Subcutaneous abdominal adipose tissue (tissue), 5 donors: ENCODE measurements at regions not wholly inside any gene's neighbourhood (a gene's known extent, or its start where the extent isn't known, plus 50 kb on each side); places are given as distances from the start of the nearest gene placed in this dataset.

Source experiments
- H3K27ac ChIP-seq: one replicate; pipeline ENCODE4 v1.7.0; 2013; ENCODE audit warnings: low read depth, mild to moderate bottlenecking, inconsistent platforms, low read length, moderate library complexity
- H3K27me3 ChIP-seq, 5 donors: one replicate each; pipeline ENCODE4 v1.7.0; 2013; ENCODE audit warnings: low read length in 5 of 5, inconsistent platforms in 1 of 5; ENCODE audit not compliant: control insufficient read depth in 5 of 5, insufficient read depth in 4 of 5
- H3K36me3 ChIP-seq, 5 donors: one replicate each; pipeline ENCODE4 v1.7.0; 2013; ENCODE audit warnings: low read length in 5 of 5; ENCODE audit not compliant: control insufficient read depth in 5 of 5, insufficient read depth in 5 of 5
- H3K4me1 ChIP-seq, 5 donors: one replicate each; pipeline ENCODE4 v1.7.0; 2013; ENCODE audit warnings: low read length in 5 of 5, mild to moderate bottlenecking in 3 of 5, moderate library complexity in 1 of 5; ENCODE audit not compliant: control insufficient read depth in 5 of 5, insufficient read depth in 5 of 5
- H3K4me3 ChIP-seq, 5 donors: one replicate each; pipeline ENCODE4 v1.7.0; 2013; ENCODE audit warnings: low read length in 5 of 5, low read depth in 1 of 5
- H3K9ac ChIP-seq, 5 donors: one replicate each; pipeline ENCODE4 v1.7.0; 2013; ENCODE audit warnings: low read length in 5 of 5, mild to moderate bottlenecking in 4 of 5, moderate library complexity in 3 of 5
- H3K9me3 ChIP-seq, 5 donors: one replicate each; pipeline ENCODE4 v1.7.0; 2013; ENCODE audit warnings: low read length in 5 of 5; ENCODE audit not compliant: control insufficient read depth in 5 of 5
- donor health status: healthy.
- donor health status: healthy.
- donor health status: healthy.
- donor health status: healthy.
- donor health status: healthy.

DNA sequence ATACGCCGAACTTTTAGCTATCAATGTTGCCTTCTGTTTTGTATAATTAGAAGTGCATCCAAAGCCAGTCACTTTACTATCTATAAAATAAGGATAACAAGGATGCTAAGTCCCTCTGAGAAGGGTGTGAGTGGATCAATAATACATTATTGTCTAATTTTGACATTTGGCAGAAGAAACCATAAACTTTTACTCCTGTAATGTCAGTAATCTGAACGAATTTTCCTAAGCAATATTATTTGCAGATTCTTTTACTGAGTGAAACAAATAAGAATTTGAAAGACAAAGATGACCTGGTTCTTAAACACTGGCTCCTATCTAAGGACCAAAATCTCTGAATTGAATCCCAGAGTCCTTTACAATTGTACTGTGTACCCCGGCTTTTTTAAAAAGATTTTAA is 126.6 kb upstream of the TMEM161B start:
- Histone ChIP-seq H3K27ac (no peak overlapping the region), H3K4me3 (no peak overlapping the region), H3K36me3 (no peaks in the 10 kb centered on the region), H3K9ac (no peak overlapping the region), H3K4me1 (peaks cover 0 to 7% (median 0%) of the 10 kb centered on the region in 5 donors), H3K27me3 (no peaks in the 10 kb centered on the region), H3K9me3 (no peaks in the 10 kb centered on the region)

DNA sequence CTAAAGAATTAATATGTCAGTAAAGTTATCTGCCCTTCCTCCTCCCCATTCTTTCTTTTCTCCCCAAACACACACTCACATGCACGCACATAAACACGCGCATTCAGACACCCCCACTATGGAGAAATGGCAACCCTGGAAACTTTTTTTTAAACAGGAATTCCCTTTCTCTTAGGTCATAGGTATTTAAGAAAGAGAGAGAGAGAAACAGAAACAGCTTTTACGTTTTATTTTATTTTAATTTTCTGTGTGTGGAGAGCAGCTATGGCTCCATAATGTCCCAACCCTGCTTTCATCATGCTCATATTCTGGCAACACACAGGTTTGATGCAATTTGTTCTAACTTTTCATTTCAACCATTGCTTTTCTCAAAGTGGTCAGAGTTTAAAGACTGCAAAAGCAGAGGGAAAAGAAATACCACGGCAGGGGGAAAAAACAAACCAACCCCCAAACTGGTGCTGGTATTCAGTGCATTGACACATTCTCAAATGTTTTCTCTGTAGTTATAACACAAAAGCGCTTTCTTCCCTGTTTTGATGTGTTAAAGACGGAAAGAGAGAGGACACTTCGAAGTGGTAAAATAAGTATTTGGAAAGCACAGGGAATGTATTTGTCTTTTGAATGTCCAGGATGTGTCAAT is 126.0 kb upstream of the TMEM161B start:
- Histone ChIP-seq H3K9me3 (no peaks in the 10 kb centered on the region), H3K9ac (no peak overlapping the region), H3K4me3 (no peak overlapping the region), H3K27ac (no peak overlapping the region), H3K4me1 (peaks cover 0 to 7% (median 5%) of the 10 kb centered on the region in 5 donors), H3K27me3 (no peaks in the 10 kb centered on the region), H3K36me3 (no peaks in the 10 kb centered on the region)

DNA sequence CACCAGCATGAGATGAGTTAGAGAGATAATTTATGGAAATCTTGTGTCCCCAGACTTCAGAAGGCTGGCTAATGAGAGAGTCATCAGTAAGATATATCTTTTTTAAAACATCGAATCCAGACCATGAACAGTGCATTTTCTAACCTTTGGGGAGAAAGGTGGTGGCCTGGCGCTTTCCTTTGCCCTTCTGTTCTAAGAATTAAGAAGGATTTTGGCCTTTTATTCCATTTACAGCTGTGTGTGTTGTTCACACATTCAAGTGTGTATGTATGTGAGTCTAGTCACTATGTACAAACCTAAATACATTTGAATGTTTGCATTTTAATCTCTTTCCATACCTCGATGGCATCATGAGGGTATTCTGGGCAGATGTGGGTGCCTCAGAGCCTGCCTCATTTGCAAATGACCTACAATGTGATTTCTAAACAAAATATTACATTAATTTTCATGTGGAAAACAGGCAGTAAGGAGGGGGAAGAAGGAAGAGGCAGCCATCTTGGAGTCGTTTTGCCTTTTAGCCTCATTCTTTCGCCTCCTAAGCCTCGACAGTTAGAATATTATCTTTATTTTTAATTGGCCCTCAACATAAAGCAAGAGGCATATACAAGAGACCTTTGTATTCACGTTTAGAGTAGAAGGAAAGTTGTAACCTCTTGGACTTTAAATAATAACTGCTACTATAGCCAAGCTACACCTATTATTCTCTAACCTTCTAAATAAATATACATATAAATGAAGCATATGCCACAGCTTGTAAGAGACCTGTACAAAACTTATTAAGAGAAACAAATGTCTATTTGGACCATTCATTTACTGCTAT is 125.3 kb upstream of the TMEM161B start:
- Histone ChIP-seq H3K9ac (no peak overlapping the region), H3K4me3 (no peak overlapping the region), H3K4me1 (peaks cover 0 to 11% (median 6%) of the 10 kb centered on the region in 5 donors), H3K36me3 (no peaks in the 10 kb centered on the region), H3K9me3 (no peaks in the 10 kb centered on the region), H3K27ac (no peak overlapping the region), H3K27me3 (no peaks in the 10 kb centered on the region)

DNA sequence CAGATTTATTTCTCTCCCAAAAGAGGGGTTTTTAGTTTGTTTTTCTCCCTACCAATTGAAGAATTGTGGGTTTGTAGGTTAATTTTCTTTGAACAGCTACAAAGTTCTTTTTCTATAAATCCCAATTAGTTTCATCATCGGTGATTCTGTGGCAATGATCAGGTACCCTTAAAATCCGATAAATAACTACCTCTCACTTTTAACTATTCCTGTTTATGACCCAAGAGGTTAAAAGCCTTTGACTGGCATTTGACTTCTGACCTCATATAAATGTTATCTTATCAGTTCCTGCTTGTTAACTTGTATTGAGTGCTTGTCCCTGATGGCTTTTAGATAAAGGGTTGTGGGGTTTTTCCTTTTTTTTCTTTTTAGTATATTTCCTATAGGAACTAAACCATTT is 124.4 kb upstream of the TMEM161B start:
- Histone ChIP-seq H3K4me3 (no peak overlapping the region), H3K27me3 (no peaks in the 10 kb centered on the region), H3K9me3 (no peaks in the 10 kb centered on the region), H3K36me3 (no peaks in the 10 kb centered on the region), H3K4me1 (peaks cover 0 to 11% (median 6%) of the 10 kb centered on the region in 5 donors), H3K27ac (no peak overlapping the region), H3K9ac (no peak overlapping the region)

DNA sequence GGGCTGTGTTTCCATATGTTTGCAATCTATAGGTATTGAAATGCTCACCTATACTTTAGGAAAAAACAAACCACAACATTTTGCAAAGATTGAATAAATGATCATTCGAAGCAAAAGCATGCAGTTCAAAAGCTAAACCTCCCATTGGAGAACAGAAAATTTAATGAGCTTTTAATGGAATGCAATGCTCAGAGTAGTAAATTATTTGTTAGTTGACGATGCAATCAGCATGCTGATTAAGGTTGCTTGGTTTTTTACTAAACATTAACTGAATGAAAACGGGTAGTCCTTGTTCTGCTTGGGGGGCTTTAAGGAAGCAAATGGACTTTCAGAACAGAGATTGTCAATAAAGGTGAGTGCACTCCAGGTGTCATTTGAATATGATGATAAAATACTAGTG is 123.3 kb upstream of the TMEM161B start:
- Histone ChIP-seq H3K27ac (no peak overlapping the region), H3K36me3 (no peaks in the 10 kb centered on the region), H3K4me1 (peaks cover 0 to 6% (median under 1%) of the 10 kb centered on the region in 5 donors), H3K27me3 (no peaks in the 10 kb centered on the region), H3K9me3 (no peaks in the 10 kb centered on the region), H3K4me3 (no peak overlapping the region), H3K9ac (no peak overlapping the region)

DNA sequence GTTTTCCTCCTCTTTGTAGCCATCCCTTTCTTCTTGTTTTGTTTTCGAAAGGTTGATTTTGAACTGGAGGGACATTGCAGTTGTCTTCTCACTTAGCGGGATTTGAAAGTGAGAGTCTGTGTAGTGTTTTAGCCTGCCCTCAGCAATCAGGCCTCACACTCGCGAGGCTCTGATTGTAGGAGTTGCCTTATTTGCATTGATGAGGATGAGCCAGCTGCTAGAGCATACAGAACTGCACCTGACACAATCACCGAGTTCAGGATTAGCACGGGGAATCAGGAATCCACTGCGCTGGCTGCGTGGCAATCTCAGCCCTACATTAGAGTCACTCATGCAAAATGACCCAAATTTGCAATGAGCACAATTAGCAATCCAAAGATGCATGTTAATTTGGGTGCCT is 122.5 kb upstream of the TMEM161B start:
- H3K27me3 ChIP-seq, result no peaks in the 10 kb centered on the region
- H3K9me3 ChIP-seq, result no peaks in the 10 kb centered on the region
- H3K4me3 ChIP-seq, result no peak overlapping the region
- H3K36me3 ChIP-seq, result no peaks in the 10 kb centered on the region
- no peak overlapping the region for H3K9ac ChIP-seq
- H3K4me1 ChIP-seq, result peaks cover 0 to 6% (median 0%) of the 10 kb centered on the region in 5 donors
- no peak overlapping the region for H3K27ac ChIP-seq

DNA sequence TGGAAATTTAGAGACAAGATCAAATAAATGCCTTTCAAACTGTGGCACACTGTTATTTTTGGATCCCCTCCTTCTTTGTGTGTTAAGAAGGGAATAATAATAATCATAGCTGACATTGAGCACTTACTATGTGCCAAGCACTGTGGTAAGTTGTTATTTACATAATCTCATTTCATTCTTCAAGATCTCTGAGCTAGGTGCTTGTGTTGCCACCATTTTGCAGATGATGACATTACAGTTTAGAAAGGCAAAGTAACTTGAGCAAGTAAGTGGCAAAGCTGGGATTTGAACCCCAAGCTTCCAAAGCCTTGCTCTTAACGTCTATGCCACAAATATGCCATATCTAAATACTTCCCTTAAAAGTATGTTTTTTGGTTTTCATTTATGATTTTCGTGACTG is 121.8 kb upstream of the TMEM161B start:
- H3K4me3 ChIP-seq, result no peak overlapping the region
- no peaks in the 10 kb centered on the region for H3K27me3 ChIP-seq
- H3K9ac ChIP-seq, result no peak overlapping the region
- no peaks in the 10 kb centered on the region for H3K36me3 ChIP-seq
- no peaks in the 10 kb centered on the region for H3K9me3 ChIP-seq
- no peak overlapping the region for H3K27ac ChIP-seq
- peaks cover 0 to 6% (median 0%) of the 10 kb centered on the region in 5 donors for H3K4me1 ChIP-seq

DNA sequence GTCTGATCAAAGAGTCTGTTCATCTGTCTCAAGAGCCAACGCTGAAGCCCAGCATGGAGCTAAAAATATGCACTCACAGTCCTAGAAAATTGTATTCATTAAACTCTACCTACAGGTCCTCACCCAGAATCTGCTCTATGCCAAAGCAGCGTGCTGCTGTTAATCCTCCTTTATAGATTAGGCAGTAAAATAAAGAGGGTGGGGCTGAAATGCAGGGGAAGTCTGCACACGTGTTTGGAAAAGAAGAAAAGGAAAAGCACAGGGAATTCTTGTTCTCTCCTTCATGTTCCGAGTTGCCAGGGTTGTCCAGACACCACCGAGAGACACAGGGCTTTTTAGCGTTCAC is 121.4 kb upstream of the TMEM161B start:
- Histone ChIP-seq H3K36me3 (no peaks in the 10 kb centered on the region), H3K4me1 (peaks cover 0 to 6% (median 0%) of the 10 kb centered on the region in 5 donors), H3K27ac (no peak overlapping the region), H3K4me3 (no peak overlapping the region), H3K27me3 (no peaks in the 10 kb centered on the region), H3K9ac (no peak overlapping the region), H3K9me3 (no peaks in the 10 kb centered on the region)

DNA sequence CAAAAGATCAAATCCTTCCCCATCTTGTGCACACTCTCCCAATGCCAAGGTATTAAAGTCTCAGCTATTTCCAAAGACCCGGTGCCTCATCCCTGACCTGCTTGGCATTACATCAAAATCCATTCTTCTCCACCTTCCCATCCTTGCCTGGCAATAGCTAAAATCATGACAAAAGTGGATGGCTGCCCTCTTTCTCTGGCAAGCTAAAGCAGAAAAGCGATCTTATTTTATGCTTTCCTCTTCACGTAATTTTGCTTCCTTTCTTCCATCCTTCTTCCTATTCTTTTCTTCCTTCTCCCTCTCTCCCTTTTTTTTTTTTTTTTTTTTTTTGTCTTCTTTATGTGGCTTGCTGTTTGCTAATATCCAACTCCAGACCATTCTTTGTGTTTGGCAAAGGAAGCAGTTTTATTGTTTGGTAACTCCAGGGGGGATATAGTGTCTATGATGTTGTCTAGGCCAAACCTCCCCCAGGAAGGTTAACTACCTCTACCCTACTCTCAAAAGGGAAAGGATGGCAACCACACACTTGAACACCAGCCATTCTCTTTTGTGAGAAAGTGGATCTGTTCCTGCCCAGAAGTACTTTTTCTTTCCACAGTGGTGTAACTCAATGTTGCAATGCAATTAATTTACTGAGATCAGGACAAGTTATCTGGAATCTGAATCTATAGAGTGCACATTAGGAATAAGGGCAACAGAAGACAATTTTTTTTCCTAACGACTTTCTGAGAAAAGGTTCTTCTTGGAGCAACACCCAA is 120.9 kb upstream of the TMEM161B start:
- Histone ChIP-seq H3K4me1 (peaks cover 0 to 6% (median 0%) of the 10 kb centered on the region in 5 donors), H3K9me3 (no peaks in the 10 kb centered on the region), H3K36me3 (no peaks in the 10 kb centered on the region), H3K9ac (no peak overlapping the region), H3K27ac (no peak overlapping the region), H3K27me3 (no peaks in the 10 kb centered on the region), H3K4me3 (no peak overlapping the region)
